GM18498 (cell line): ENCODE measurements at regions not wholly inside any gene's neighbourhood (a gene's known extent, or its start where the extent isn't known, plus 50 kb on each side); places are given as distances from the start of the nearest gene placed in this dataset.

ENCODE experiments used
- ATAC-seq: cut with Tn5 transposase; IDR thresholded peaks from one replicate; pipeline ENCODE4 v1.9.1; 2021; ENCODE audit warnings: mild to moderate bottlenecking, moderate library complexity; ENCODE audit not compliant: unreplicated experiment

DNA sequence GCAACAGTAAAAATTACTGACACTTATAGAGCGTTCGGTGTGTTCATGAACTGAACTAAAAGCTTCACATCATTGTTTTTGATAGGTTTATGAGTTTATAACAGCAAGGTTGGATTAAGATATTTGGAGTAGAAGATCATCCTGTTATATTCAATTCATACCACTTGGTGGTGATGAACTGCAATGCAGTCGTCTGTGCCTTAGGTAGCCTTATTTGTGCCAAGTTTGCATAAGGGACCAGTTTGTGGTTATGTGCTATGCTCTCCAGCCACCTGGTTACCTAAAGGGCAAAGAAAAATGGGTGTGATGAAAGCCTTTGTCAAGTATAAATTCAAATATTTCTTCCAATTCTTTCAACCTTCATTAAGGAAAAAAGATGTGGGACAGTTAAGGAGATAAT, 150.9 kb upstream of the KCNH7 start:
- ATAC-seq: no peak

DNA sequence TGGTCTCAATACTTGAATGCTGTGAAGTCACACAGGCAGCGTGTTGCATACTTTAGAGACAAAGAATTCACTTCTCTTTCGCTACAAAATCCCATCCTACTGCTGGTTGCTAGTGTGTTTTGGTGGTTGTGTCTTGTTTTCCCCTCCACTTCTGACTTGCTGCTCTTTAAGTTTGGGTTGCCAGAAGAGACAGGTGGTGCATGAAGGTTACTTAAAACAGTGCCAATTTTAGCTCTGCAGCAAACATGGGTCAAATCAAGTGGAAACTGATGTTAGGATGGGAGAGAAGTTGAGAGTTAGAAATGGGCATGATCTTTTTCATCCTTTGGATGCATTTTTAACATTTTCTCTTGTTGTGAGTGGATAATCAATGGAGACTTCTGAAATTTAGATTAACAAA, 136.2 kb upstream of the KCNH7 start:
- no peak for ATAC-seq

DNA sequence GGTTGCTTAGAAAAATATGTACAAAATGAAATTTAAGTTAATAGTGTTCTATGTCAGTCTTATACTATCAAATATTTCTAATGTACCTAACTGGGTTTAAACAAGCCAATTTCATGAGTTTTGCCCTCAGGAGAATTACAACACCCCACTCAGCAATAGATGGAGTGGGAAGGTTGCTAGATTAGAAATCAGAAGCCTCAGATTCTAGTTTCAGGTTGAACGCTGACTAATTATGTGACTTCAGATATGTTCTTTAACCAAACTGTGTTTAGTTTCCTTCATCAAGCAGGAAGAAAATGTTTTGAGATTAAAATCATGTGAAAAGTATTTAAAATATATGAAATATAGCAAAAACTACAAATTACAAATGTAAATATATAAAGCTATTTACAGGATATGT, 133.8 kb upstream of the KCNH7 start:
- ATAC-seq: no peak

DNA sequence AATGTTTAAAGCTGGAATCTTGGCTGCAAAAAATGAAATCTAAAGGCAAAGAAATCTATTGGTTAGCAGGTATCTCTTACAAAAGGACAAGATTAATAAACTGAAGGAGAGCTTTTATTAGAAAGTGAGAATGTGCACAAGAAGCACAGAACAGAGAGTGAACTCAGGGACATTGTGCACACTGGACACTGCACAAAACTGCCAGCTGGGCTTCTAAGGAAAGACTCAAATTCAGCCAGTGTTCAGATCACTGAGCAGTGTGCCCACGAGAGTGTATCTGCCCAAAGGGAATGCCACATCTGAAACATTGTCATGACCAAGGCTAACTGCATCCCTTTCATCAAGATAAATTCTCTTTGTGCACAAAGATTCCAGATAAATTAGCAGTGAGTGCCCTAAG, 129.7 kb upstream of the KCNH7 start:
- ATAC-seq: no peak

DNA sequence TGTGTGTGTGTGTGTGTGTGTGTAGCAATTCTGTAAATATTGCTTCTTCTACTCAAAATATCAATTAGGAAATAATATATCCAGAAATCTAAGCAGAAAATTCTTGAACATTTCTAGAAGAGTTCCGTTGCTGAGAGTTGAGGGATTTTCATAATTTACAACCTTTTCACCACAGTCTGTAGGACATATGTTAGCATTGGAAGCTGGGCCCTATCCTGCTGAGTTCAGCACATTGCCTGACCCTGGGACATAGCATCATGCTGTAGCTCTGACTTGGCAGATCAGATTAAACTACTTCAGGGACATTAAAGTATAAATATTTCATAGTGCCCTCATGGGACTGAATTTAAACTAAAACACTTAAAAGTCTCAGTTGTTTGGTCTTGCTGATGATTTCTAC, 129.2 kb upstream of the KCNH7 start:
- ATAC-seq: no peak

GRCh38 chr2:162967147-162967546, 128.6 kb upstream of the KCNH7 start:
- no peak for ATAC-seq

DNA sequence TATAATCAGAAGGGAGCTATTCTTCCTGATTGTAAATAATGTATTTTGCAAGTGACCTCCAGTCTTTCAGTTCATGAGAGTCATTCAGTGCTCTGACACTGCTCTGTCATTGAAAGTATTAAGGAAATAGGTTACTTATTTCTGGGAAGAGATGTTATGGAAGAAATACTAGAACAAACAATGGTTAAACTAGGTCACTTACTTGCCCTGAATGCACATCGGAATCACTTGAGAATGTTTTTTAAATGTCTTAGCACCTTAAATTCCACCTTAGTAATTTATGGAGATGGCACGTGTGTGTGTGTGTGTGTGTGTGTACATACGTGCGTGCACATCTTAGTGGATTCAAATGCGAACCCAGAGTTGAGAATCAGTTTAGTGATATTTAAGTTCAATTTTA, 126.6 kb upstream of the KCNH7 start:
- ATAC-seq: no peak

DNA sequence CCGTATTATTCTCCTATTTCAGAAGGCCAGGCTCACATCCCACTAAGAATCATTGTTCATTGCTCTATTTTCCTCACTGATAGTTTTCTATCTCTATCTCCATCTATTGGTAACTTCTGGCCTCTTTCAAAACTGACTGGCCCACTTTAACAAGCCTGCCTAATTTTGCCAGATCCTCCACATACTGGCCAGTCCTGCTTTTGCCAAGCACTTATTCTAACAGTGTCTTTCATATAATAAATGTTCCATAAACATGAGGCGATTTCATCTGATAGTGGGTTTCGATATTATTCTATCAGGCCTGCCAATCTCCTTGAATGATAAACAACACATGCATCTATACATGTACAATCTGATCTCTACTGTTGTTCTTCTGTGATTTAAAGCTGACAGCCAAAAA, 125.9 kb upstream of the KCNH7 start:
- no peak for ATAC-seq

DNA sequence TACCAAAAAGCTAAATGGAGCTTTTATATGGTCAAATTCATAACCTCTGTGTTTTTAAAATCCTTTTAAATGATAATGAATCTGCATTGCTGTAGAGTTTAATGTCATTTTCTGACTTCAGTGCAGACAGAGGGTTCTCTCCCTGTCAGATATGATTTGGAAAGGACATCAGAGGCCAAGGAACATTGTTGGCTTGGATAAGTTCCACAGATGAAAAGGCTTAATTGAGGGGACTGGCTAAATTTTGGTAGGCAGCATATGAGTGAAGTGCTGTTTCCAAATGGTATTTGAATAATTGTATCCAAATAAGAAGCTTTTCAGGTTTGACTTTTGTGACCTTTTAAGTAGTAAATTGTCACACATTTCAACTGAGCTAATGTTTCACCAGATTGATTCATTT, 124.6 kb upstream of the KCNH7 start:
- ATAC-seq: no peak

DNA sequence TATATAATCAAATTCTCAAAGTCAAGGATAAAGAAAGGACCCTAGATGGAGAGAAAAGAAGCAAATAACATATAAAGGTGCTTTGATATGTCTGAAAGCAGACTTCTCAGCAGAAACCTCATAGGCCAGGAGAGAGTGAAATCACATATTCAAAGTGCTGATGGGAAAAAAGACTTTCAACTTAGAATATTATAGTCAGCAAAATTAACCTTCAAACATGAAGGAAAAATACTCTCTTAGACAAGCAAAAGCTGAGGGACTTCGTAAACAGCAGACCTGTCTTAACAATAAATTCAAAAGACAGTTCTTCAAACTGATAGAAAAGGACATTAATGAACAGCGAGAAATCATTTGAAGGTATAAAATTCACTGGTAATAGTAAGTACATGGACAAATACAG, 107.2 kb upstream of the KCNH7 start:
- no peak for ATAC-seq

- no peak for ATAC-seq
These were observed 99.8 kb upstream of the KCNH7 start for GRCh38 chr2:162938387-162938786.

GRCh38 chr2:162934191-162934590, 95.6 kb upstream of the KCNH7 start:
- ATAC-seq: no peak

GRCh38 chr2:162932416-162932815, 93.8 kb upstream of the KCNH7 start:
- no peak for ATAC-seq

GRCh38 chr2:162929571-162929970, 91.0 kb upstream of the KCNH7 start:
- no peak for ATAC-seq

DNA sequence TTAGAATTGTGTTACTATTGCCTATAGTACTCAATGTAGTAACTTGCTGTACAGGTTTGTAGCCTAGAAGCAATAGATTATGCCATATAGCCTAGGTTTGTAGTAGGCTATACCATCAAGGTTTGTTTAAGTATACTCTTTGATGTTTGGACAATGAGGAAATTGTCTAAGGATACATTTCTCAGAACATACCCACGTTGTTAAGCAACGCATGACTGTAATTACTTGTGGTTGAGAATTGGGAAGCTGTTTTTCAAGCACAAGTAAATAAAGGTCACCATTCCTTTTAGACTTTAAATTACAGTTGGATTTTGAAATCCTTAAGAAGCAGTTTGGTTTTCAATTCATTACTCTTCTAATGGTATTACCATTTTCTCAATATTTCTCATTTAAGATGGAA, 89.8 kb upstream of the KCNH7 start:
- no peak for ATAC-seq

DNA sequence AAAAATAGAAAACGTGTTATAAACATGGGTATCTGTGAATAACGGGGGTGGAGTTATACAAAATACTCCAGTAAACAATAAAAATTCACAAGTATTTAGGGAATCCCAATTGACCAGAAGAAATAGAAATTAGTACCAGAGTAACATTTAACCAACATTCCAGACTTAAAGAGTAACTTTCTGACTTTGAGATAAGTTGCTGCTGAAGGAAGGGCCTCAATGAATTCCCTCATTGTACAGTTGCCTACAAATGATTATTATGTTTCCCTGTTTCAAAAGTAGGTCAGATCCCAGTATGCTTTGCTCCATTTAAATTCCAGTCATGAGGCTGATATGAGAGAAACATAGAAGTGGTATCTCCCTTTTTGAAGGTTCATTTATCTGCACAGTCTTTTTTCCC, 88.3 kb upstream of the KCNH7 start:
- ATAC-seq: no peak

DNA sequence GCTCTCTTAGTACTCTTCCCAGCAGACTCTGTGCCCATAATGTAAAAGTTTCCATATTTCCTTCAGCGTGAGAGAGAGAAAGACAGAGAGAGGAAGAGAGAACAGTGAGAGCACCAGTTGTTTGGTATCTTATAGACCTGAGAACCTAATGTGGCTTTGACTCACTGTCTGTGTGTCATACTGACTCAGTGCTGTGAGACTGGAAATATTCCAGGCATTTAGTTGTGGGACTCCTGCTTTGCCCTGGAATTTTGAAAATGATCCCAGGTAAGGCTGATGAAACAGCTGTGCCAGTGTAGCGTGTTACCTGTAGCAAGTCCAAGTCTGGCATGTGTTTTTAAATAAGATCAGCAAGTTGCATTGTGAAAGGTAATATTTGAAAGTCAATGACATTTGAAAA, 87.9 kb upstream of the KCNH7 start:
- ATAC-seq: no peak

DNA sequence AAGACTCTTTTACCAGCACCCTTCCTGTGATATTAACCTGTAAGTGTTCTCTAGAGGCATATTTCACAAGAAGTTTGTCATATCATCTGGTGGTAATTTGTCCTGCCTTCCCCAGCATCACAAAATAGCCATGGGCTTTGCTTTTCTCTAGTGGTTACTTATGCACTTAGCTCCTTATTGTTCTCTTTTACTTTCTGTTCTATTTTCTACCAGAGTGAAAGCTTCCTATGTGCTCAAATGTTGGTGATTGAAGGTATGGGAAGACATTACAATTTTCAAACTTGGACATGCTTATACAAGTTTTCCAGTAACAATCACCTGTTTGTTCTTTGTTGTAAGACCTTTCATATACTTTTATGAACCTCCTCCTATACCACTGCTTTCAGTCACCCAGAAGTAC, 87.0 kb upstream of the KCNH7 start:
- ATAC-seq: no peak

DNA sequence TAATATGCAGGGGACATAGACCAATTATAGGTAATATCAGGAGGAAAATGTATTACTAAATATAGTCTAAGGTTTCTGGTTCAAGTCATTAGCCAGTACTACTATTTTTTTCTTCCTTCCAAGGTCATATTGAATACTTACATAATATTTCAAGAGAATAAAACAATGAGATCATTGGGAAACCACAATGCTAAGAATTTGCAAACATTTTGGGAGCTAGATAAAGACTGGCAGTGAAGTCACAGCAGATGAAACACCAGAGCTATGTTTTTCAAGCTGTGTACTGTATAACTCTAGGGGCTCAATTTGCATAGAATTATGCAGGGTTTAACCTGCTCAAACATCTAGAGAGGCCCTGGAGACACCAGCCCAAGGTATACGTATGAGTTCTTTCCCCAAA, 80.5 kb upstream of the KCNH7 start:
- ATAC-seq: no peak

DNA sequence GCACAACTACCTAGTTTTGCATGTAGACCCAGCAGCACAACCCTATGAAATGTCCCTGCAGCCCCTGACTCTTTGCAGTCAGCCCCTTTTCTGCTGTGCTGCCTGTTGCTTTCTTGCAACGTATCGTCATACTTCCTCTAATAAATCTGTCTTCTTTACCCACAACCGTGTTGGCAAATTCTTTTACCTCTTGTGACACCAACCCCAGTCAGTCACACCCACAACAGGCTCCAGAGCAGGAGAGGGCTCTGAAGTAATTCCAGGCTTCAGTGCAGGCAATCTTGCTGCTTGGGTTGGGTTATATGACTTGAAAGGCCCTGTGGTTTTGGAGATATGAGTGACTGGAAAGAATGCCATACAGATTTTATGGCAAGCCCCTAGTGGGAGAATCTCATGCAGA, 79.1 kb upstream of the KCNH7 start:
- ATAC-seq: no peak

GRCh38 chr2:162916286-162916801, 77.8 kb upstream of the KCNH7 start:
- no peak for ATAC-seq

- no peak for ATAC-seq
These were observed 77.3 kb upstream of the KCNH7 start for GRCh38 chr2:162915858-162916257.

DNA sequence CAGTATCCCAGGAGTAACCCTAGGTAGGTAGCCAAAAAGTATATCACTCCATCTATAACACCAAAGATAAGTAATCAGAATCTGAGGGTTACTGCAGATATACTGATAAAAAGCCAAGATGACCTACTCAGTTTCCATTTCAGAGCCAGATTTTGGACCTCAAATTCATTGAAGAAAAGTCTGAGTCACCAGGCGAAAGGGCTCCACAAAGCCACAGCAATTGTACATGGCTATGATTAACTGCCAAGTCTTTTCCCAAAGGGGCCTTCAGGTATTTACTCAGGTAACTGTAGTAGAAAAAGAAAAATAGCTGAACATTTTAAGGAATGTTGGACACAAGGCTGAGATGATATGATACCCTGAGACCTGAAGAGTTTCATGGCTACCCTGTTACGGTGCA, 75.6 kb upstream of the KCNH7 start:
- ATAC-seq: no peak

DNA sequence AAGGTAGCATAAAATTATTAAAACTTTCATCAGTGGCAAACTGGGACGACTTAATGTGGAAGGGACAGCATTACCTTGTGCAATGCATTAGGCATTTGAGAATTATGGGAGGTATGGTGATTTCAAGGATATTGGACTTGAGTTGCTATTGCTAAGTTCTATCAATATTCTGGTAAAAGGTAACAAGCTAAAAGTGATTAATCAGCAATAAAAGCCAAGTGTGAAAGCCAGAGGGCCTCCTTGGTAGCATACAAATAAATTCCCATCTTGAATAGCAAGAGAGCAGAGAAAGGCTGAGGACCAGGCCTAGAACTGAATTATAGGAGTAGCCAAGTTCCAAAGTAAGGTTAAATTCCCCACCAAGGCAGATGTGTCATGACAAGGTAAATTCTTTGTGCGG, 74.2 kb upstream of the KCNH7 start:
- no peak for ATAC-seq
